ENCODE measurements at regions not wholly inside any gene's neighbourhood (a gene's known extent, or its start where the extent isn't known, plus 50 kb on each side); places are given as distances from the start of the nearest gene placed in this dataset.

GRCh38 chr2:34954758-34955157, 1355.7 kb upstream of the FAM98A start (continued):
- TF ChIP-seq CHD7 (IDR thresholded peaks at IDR 0.05; ENCODE audit: insufficient replicate concordance, low read length) (no peak), MAX (IDR thresholded peaks at IDR 0.05) (no peak), SIRT6 (IDR thresholded peaks at IDR 0.05; ENCODE audit: low read length) (no peak), CBX8 (IDR thresholded peaks at IDR 0.05; ENCODE audit: borderline replicate concordance, low read depth, low read length) (no peak), POLR2AphosphoS5 (IDR thresholded peaks at IDR 0.05; ENCODE audit: low read depth, low read length) (no peak), CREB1 (IDR thresholded peaks at IDR 0.05) (no peak), POU5F1 (IDR thresholded peaks at IDR 0.05; ENCODE audit: low read depth, low read length) (no peak), TCF12 (IDR thresholded peaks at IDR 0.05; ENCODE audit: low read depth, low read length) (no peak), ATF3 (IDR thresholded peaks at IDR 0.05; ENCODE audit: insufficient read depth, low read depth, low read length) (no peak), KDM1A (IDR thresholded peaks at IDR 0.05; ENCODE audit: borderline replicate concordance, low read length) (no peak), SP1 (IDR thresholded peaks at IDR 0.05; ENCODE audit: low read depth, low read length) (no peak)

Data from H1 (cell line).